ENCODE measurements at regions not wholly inside any gene's neighbourhood (a gene's known extent, or its start where the extent isn't known, plus 50 kb on each side); places are given as distances from the start of the nearest gene placed in this dataset.

GRCh38 chr4:126627255-126627654 lies 1005.5 kb upstream of the INTU start:
- TF ChIP-seq CTCF (IDR thresholded peaks at IDR 0.05; ENCODE audit: borderline replicate concordance, insufficient read depth, low read depth, low read length): no peak
- H3K4me3 ChIP-seq (ENCODE audit: low read depth, low read length): no peak overlapping the region

GRCh38 chr4:126628933-126629332 lies 1003.8 kb upstream of the INTU start:
- TF ChIP-seq CTCF (IDR thresholded peaks at IDR 0.05; ENCODE audit: borderline replicate concordance, insufficient read depth, low read depth, low read length): no peak
- H3K4me3 ChIP-seq (ENCODE audit: low read depth, low read length): no peak overlapping the region

DNA sequence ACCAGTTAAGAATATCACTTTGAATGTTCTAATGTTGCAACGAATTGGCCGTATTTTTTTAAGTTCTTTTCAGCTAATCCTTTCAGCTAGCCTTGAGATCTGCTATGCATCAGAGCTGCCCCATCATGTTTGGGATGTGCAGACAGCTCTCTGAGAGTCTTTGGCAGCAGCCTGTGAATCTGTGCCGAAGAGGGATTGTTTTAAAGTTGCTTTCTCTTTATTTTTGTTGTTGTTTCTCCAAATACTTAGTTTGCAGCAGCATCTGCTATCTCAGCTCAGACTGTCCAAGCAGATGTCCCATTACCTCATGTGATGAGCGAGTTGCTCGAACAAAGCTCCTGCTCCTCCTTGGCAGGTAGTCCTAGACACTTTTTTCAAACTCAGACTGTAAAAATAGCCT lies 1002.5 kb upstream of the INTU start:
- no peak for TF ChIP-seq CTCF (IDR thresholded peaks at IDR 0.05; ENCODE audit: borderline replicate concordance, insufficient read depth, low read depth, low read length)
- H3K4me3 ChIP-seq (ENCODE audit: low read depth, low read length): no peak overlapping the region

DNA sequence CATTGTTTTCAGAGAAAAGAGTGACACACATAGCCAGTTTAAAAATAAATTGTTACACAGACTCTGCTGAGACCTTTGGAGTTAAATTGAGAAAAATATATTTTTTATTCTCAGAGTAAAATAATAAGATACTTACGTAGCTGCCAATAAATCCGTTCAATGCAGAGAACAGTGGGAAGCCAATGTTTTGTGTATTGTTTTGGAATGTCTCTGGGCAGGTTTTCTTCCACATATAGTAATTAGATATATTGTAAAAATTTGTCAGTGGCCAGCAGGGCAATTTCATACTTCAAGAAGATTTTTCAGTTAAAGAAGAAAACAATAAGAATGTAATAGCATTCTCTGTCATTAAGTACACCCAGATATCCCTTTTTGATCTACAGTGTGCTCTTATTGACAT lies 999.5 kb upstream of the INTU start:
- TF ChIP-seq CTCF (IDR thresholded peaks at IDR 0.05; ENCODE audit: borderline replicate concordance, insufficient read depth, low read depth, low read length): no peak
- no peak overlapping the region for H3K4me3 ChIP-seq (ENCODE audit: low read depth, low read length)

- no peak overlapping the region for H3K4me3 ChIP-seq (ENCODE audit: low read depth, low read length)
- no peak for TF ChIP-seq CTCF (IDR thresholded peaks at IDR 0.05; ENCODE audit: borderline replicate concordance, insufficient read depth, low read depth, low read length)
These were observed 995.1 kb upstream of the INTU start for GRCh38 chr4:126637706-126638105.

- TF ChIP-seq CTCF (IDR thresholded peaks at IDR 0.05; ENCODE audit: borderline replicate concordance, insufficient read depth, low read depth, low read length): no peak
- H3K4me3 ChIP-seq (ENCODE audit: low read depth, low read length): no peak overlapping the region
These were observed 985.4 kb upstream of the INTU start for GRCh38 chr4:126647320-126647719.

DNA sequence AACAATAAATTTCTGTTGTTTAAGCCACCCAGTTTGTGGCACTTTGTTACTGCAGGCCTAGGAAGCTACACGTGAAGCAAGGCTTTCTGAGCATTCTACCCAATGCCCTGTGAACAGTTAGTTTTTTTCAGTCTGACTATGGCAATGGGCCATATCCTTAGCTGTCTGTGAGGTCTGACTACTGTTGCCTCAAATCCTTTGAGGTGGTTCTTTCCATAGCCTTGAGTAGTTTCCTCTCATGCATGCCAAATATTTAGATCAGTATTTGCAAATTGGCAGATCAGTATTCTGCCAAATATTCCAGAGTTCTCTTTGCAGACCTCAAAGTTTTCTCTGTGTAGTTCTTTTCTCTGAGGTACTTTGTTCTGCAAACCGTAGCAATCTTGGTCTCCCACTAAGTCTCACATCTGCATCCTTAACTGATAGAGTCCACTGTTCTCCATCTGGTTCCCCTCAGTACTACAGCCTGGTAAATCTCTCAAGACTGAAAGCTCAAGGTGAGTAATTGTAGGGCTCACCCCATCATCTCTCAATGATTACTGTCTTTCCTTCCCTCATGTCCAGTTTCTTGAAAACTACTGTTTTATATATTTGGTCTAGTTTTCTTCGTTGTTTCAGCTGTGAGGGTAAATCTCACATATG lies 984.9 kb upstream of the INTU start:
- TF ChIP-seq CTCF (IDR thresholded peaks at IDR 0.05; ENCODE audit: borderline replicate concordance, insufficient read depth, low read depth, low read length): no peak
- H3K4me3 ChIP-seq (ENCODE audit: low read depth, low read length): no peak overlapping the region

All from GM12875 (cell line).